ENCODE measurements at regions not wholly inside any gene's neighbourhood (a gene's known extent, or its start where the extent isn't known, plus 50 kb on each side); places are given as distances from the start of the nearest gene placed in this dataset.

DNA sequence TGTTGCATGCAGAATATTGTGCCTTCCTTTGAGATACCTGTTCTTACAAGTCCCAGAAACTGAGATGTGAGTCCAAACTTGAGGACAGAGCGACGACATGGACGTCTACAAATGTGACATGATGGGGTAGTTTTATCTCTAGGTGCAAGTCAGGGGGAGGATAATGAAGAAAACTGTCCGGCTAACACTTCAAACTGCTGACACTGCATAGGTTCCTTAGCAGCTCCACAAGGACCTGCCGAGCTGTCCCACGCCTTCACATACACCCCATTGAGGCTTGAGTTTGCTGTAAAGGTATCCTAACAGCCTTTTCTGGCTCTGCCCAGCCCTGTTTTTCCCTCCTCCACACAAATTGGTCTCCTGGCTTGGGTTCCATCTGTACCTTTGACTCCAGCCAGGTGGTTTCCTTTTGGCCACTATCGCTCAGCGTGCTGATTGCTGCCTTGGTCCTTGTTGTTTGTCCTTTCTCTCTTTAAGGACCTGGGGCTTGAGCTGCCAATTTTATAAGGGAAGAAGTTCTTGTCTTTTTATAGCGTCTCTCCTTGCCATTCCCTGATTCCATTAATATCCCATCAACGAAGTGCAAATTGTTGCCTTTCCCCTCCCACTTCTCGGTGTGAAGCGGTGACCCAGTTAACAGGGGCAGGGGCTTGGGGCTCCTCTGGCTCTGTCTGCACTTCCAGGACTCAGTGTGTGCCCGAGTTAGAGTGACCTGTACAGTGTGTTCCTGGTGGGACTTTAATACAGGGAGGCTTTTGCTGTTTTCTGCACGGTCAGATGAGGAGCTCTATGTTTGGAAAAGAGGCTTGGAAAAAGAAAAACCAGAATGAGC, 100.3 kb downstream of the PCSK1 start:
- H3K4me3 Mint-ChIP-seq = no peak overlapping the region
- DNase-seq (ENCODE audit: low spot score) (no peak), ATAC-seq (no peak)
- CTCF ChIA-PET = no interaction called here
- H3K9me3 Mint-ChIP-seq = no peaks in the 10 kb centered on the region
- no peaks in the 10 kb centered on the region for H3K27me3 Mint-ChIP-seq (ENCODE audit: low read depth)
- no peak overlapping the region for H3K27ac Mint-ChIP-seq
- TF ChIP-seq JAZF1 (CRISPR knock-in tag; IDR thresholded peaks at IDR 0.05) = no peak
- TF ChIP-seq MXD4 (CRISPR knock-in tag; IDR thresholded peaks at IDR 0.05; ENCODE audit: borderline replicate concordance) = no peak
- TF ChIP-seq NFYB (CRISPR knock-in tag; conservative IDR thresholded peaks at IDR 0.05; ENCODE audit: low read depth) = no peak
- TF ChIP-seq, protein P1, sequence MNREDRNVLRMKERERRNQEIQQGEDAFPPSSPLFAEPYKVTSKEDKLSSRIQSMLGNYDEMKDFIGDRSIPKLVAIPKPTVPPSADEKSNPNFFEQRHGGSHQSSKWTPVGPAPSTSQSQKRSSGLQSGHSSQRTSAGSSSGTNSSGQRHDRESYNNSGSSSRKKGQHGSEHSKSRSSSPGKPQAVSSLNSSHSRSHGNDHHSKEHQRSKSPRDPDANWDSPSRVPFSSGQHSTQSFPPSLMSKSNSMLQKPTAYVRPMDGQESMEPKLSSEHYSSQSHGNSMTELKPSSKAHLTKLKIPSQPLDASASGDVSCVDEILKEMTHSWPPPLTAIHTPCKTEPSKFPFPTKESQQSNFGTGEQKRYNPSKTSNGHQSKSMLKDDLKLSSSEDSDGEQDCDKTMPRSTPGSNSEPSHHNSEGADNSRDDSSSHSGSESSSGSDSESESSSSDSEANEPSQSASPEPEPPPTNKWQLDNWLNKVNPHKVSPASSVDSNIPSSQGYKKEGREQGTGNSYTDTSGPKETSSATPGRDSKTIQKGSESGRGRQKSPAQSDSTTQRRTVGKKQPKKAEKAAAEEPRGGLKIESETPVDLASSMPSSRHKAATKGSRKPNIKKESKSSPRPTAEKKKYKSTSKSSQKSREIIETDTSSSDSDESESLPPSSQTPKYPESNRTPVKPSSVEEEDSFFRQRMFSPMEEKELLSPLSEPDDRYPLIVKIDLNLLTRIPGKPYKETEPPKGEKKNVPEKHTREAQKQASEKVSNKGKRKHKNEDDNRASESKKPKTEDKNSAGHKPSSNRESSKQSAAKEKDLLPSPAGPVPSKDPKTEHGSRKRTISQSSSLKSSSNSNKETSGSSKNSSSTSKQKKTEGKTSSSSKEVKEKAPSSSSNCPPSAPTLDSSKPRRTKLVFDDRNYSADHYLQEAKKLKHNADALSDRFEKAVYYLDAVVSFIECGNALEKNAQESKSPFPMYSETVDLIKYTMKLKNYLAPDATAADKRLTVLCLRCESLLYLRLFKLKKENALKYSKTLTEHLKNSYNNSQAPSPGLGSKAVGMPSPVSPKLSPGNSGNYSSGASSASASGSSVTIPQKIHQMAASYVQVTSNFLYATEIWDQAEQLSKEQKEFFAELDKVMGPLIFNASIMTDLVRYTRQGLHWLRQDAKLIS (CRISPR knock-in tag; IDR thresholded peaks at IDR 0.05; ENCODE audit: borderline replicate concordance) = no peak
- TF ChIP-seq, protein P2, sequence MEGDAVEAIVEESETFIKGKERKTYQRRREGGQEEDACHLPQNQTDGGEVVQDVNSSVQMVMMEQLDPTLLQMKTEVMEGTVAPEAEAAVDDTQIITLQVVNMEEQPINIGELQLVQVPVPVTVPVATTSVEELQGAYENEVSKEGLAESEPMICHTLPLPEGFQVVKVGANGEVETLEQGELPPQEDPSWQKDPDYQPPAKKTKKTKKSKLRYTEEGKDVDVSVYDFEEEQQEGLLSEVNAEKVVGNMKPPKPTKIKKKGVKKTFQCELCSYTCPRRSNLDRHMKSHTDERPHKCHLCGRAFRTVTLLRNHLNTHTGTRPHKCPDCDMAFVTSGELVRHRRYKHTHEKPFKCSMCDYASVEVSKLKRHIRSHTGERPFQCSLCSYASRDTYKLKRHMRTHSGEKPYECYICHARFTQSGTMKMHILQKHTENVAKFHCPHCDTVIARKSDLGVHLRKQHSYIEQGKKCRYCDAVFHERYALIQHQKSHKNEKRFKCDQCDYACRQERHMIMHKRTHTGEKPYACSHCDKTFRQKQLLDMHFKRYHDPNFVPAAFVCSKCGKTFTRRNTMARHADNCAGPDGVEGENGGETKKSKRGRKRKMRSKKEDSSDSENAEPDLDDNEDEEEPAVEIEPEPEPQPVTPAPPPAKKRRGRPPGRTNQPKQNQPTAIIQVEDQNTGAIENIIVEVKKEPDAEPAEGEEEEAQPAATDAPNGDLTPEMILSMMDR (IDR thresholded peaks at IDR 0.05) = no peak
- TF ChIP-seq ZNF396 (CRISPR knock-in tag; IDR thresholded peaks at IDR 0.05; ENCODE audit: borderline replicate concordance) = no peak
- TF ChIP-seq, protein P3, sequence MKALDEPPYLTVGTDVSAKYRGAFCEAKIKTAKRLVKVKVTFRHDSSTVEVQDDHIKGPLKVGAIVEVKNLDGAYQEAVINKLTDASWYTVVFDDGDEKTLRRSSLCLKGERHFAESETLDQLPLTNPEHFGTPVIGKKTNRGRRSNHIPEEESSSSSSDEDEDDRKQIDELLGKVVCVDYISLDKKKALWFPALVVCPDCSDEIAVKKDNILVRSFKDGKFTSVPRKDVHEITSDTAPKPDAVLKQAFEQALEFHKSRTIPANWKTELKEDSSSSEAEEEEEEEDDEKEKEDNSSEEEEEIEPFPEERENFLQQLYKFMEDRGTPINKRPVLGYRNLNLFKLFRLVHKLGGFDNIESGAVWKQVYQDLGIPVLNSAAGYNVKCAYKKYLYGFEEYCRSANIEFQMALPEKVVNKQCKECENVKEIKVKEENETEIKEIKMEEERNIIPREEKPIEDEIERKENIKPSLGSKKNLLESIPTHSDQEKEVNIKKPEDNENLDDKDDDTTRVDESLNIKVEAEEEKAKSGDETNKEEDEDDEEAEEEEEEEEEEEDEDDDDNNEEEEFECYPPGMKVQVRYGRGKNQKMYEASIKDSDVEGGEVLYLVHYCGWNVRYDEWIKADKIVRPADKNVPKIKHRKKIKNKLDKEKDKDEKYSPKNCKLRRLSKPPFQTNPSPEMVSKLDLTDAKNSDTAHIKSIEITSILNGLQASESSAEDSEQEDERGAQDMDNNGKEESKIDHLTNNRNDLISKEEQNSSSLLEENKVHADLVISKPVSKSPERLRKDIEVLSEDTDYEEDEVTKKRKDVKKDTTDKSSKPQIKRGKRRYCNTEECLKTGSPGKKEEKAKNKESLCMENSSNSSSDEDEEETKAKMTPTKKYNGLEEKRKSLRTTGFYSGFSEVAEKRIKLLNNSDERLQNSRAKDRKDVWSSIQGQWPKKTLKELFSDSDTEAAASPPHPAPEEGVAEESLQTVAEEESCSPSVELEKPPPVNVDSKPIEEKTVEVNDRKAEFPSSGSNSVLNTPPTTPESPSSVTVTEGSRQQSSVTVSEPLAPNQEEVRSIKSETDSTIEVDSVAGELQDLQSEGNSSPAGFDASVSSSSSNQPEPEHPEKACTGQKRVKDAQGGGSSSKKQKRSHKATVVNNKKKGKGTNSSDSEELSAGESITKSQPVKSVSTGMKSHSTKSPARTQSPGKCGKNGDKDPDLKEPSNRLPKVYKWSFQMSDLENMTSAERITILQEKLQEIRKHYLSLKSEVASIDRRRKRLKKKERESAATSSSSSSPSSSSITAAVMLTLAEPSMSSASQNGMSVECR (CRISPR knock-in tag; IDR thresholded peaks at IDR 0.05; ENCODE audit: borderline replicate concordance) = no peak
- peaks cover 6% of the 10 kb centered on the region; the same call in 1 of the 2 replicates for H3K4me1 Mint-ChIP-seq
- POLR2A ChIA-PET = interaction anchor here (0.6 kb wide), 1 partner anchor 25 kb away, joined by 3 read pairs; no protein-coding TSS in a partner anchor
- H3K36me3 Mint-ChIP-seq = no peaks in the 10 kb centered on the region

DNA sequence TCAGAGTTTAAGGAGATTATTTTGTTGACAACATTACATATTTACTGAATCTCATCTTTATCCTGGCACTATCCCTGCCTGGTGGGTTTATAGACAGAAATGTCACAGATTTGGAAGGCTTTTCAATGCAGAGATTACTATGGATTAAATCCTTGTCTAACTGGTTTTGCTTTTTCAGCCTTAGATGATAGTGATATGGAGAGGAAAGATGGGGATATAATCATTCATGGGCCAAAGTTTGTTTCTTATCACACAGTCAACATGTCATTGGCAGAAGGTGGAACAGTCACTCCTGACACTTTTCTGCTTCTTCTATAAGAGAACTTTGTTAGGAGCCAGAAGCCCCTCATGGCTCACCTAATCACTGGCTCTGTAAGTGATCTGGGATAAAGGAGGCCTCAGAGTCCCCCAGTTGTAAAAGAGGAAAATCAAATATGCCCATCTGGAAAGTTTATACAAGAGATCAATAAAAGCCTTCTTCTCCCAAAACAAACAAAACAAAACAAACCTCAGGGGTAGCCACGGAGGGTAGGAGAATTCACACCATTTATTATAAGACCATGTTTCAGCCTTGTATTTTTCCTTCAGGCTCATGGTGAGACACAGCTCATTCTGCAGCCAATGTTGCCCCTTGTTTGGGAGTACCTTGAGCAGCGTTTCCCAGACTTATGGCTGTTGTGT, 101.2 kb downstream of the PCSK1 start:
- H3K27me3 Mint-ChIP-seq (ENCODE audit: low read depth) = no peaks in the 10 kb centered on the region
- DNase-seq (ENCODE audit: low spot score) (no peak), ATAC-seq (no peak)
- no peaks in the 10 kb centered on the region for H3K9me3 Mint-ChIP-seq
- TF ChIP-seq HMGA2 (CRISPR knock-in tag; IDR thresholded peaks at IDR 0.05) = no peak
- TF ChIP-seq, protein P4, sequence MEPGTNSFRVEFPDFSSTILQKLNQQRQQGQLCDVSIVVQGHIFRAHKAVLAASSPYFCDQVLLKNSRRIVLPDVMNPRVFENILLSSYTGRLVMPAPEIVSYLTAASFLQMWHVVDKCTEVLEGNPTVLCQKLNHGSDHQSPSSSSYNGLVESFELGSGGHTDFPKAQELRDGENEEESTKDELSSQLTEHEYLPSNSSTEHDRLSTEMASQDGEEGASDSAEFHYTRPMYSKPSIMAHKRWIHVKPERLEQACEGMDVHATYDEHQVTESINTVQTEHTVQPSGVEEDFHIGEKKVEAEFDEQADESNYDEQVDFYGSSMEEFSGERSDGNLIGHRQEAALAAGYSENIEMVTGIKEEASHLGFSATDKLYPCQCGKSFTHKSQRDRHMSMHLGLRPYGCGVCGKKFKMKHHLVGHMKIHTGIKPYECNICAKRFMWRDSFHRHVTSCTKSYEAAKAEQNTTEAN (CRISPR knock-in tag; IDR thresholded peaks at IDR 0.05) = no peak
- POLR2A ChIA-PET = no interaction called here
- no peaks in the 10 kb centered on the region for H3K36me3 Mint-ChIP-seq
- no peak overlapping the region for H3K27ac Mint-ChIP-seq
- peaks cover 6% of the 10 kb centered on the region; the same call in 1 of the 2 replicates for H3K4me1 Mint-ChIP-seq
- no peak overlapping the region for H3K4me3 Mint-ChIP-seq
- CTCF ChIA-PET = no interaction called here
